SKM-1 treated with dmso at 0.1 percent for 144 hours (cell line): ENCODE measurements at regions not wholly inside any gene's neighbourhood (a gene's known extent, or its start where the extent isn't known, plus 50 kb on each side); places are given as distances from the start of the nearest gene placed in this dataset.

ENCODE experiments used
- DNase-seq: peaks from one replicate; lab custom pipeline; 2025; ENCODE audit not compliant: unreplicated experiment; lab: John Stamatoyannopoulos, UW

DNA sequence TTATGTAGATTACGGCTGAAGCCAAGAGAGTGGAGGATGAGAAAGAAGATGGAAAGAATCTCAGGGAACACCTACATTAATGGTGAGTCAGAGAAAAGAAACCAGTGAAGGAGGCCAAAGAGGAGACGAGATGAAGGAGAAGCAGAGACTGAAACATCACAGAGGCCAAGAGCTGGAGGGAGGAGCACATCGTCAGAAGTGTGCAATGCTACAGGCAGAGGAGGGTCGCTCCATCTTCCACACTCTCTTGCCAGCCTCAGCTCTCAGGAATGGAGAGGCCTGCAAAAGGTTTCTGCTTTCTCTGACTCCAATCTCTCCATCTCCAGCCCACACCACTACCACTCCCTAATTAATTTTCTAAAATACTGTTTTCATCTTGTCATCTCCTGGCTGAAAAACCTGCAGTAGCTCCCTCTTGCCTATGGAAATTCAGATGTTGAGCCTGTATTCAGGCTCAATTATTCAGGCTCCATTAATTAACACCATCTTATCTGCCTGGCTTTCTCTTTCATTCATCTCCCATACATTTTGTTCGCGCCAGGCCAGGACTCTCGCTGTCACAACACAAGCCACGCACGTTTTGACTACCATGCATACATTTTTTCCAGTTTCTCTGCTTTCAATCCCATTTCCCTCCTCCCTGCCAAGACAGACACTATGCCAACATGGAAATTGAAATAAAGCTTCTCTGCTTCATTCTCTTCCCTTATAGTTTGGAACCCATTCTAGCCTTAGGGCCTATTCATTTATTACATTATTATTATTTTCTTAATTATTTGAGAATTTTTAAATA, 165.8 kb downstream of the INHBA start:
- no peak for DNase-seq

DNA sequence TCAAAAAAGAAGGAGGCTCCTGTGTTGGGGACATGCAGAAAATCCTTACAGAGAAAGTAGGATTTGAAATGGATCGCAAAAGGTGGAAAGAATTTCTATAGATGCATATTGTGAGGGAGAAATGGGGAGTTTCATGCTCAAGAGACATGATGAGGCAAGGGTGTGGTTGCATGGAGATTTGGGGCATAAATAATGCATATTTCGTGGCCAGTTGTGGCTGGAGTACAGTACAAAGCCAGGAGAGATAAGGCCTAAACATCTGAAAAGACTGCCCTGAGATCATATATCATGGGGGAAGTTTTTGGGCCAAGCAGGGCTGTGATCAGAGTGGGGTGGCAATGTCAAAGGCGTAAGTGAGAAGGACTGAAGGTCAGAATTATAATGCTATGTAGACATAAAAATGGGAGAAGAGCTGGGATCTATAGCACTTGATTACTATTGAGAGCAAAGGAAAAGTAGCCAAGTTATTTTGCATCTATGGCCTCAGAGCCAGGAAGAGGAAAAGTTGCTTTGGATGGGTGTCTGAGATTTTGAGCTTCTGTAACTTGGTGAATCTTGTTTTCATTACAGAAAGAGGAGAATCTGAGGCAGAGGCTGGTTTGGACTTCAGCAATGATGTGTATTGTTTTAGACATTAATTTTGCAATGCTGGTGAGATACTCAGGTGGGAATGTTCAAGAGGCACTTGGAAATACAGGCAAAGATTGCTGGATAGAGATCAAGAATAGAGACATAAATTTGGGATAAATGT, 166.6 kb downstream of the INHBA start:
- DNase-seq: no peak

GRCh38 chr7:41529831-41530230, 173.1 kb downstream of the INHBA start:
- no peak for DNase-seq

- no peak for DNase-seq
Observed at GRCh38 chr7:41524876-41525275, 178.0 kb downstream of the INHBA start.

DNA sequence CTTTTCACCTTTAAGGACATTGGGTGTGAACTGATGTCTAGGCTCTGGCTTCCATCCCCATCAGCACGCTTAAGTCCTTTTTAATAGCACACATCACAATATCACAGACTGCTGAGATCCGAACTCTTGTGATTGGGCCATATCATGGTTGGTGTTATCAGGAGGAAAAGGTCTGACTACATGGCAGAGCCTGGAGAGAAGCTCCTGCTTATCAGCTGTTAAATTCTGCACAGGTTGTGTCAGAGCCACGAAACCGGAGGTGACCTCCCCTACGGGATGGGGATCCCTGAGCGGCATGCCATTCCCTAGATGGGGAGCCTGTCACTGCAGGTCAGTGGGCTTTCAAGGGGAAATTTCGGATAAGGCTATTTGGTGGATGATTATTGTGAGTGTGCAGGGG, 182.4 kb downstream of the INHBA start:
- no peak for DNase-seq

DNA sequence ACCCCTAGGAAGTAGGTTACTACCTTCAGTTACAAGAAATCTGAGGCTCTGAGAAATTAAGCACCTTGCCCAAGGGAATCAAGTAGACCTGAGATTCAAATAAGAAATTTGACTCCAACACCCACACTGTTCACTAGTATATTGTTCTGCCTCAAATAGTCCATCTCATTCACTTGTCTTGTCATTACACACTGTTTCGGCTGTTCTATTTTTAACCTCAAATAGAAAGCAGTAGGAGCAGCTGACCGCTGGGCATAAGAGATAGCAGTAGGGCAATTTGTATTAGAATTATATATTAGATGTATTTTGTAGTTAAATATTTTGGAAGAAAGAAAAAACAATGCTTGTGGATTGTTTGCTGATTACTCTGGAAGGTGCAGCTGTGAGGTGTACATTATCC, 185.1 kb downstream of the INHBA start:
- DNase-seq: no peak

- no peak for DNase-seq
Observed at GRCh38 chr7:41508755-41509154, 194.1 kb downstream of the INHBA start.

DNA sequence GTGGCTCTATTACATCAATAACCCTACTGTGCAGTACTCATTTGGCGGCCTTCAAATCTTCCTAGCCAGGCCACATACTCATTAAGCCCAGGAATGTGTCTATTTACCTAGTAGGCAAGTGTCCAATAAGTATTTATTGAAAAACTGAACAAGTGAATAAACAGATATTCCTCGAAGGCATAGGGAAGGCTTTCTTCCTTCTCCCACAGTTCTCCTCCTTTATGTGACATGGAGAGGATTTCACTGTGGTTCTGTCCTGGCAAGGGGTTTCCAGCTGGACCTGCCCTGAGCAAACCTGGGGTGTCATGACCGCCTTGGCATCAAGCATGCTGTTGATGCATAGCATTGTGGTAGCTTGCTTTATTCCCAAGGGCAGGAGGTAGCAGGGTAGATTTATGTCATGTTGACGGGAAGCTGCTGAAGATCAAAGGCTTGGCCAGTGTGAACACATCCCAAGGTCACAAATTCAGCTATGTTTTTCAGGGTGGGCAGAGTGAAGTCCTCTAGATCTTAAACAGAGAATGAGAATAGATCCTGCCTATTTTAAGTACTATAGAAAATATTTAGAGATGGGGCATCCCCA, 195.1 kb downstream of the INHBA start:
- no peak for DNase-seq

- no peak for DNase-seq
Observed at GRCh38 chr7:41504214-41504980, 198.5 kb downstream of the INHBA start.

- DNase-seq: no peak
Observed at GRCh38 chr7:41503438-41503837, 199.5 kb downstream of the INHBA start.

GRCh38 chr7:41501466-41501865, 201.4 kb downstream of the INHBA start:
- no peak for DNase-seq

DNA sequence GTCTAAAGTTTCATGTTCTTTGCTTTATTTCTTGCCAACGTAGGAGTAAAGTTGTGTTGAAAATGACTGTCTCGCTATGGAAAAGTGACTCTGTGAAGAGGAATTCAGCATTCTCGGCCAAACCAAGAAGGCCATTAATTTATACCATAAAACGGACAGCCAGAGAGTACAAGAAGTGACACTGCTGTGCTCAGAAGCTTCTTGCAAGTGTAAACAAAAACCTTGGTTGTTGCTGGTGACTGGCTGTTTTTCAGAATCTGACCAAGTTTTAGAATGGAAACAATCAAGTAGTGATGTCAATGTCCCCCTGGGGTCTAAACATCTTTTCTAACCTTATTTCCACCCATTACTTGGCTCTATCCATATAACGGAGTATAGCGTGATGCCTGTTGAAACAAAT, 201.9 kb downstream of the INHBA start:
- DNase-seq: no peak

- no peak for DNase-seq
Observed at GRCh38 chr7:41492603-41493002, 210.3 kb downstream of the INHBA start.

DNA sequence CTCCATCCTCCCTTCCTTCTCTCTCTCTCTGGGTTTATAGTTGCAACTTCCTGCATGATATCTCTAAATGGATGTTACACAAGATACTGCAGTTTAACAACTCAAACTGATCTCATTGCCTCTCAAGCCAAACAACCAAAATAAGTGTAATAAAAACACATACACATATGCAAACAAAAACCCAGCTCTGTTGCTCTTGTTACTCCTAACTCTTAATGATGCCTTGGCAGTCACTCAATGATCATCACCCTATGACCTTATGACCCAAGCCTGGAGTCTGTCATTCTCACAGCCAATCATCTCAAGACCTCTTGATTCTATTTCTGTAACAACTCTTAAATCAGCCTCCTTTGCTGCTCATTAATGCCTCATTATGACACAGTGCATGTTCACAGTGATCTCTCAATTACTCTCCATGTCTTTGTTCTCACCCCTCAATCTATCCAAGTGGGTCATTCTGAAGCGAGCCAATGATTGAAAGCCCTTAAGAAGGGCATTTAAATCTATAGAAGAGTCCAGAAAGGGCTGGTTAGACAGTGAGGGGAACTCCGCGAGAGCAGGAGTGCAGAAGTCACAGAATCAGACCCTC, 210.9 kb downstream of the INHBA start:
- no peak for DNase-seq

DNA sequence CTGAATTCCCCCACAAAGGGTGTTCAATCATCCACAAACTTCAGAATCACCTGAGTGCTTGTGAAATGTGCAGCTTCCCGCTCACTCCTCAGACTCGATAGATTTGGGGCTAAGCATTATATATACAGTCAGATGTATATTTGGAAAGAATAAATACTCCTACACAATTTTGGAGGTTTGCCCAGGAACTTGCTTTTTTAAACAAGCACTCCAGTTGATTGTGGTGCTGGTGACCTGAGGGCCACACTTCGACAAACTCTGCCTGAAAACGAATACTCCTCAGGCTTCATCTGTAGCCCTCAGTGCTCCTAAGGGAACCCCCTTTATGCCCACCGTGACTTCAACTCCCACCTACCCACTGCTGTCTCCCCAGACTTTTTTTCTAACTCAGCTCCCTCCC, 211.6 kb downstream of the INHBA start:
- DNase-seq: no peak

DNA sequence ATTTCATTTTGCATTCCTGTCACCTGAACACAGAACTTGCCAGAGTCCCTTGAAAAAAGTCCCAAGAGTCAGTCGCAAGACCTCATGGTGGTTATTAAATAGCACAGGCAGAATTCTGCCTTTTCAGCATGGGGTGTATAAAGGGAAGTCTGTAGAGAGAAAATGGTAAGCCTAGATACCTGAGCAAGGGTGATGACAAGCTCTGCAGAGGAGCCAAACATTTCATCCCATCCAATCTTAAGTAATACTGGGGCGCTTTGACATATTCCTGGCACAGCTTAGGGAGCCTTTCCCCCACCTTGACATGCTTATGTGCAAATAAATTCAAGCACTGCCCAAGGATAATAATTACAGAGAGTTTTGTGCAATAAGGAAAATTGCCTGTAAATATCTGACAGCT, 213.0 kb downstream of the INHBA start:
- DNase-seq: no peak

DNA sequence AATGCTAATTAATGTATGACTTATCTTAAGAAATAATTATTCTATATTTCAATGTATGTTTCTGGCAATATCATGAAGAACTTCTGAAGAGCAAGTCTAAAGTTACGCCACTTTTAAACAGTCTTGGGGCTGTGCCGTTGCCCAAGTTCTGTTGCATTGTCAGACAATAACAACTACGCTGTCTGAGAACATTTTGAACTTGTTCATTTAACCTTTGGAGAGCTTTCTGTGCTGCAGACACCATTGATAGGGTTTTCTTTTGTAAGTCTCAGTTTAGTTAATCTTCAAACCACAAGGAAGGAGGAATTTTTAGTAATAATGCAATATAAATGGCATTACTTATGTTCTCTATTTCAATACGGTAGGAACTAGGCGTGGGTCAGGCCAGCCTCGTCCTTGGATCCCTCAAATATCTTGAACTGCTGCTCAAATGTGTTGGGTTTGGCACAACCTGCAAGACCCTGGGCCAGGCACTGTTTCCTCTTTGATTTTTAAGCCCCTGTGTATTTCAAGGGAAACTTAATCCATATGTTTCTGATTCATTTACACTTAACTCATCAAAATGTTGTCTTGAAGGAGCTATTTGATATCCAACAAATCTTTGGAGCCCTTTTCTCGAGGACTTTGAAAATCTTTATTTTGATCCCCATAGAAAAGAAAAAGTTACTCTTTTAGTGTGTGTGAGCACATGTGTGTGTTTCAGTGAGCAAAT, 215.5 kb downstream of the INHBA start:
- DNase-seq: no peak

- no peak for DNase-seq
Observed at GRCh38 chr7:41481353-41481752, 221.5 kb downstream of the INHBA start.

- no peak for DNase-seq
Observed at GRCh38 chr7:41478187-41478586, 224.7 kb downstream of the INHBA start.

DNA sequence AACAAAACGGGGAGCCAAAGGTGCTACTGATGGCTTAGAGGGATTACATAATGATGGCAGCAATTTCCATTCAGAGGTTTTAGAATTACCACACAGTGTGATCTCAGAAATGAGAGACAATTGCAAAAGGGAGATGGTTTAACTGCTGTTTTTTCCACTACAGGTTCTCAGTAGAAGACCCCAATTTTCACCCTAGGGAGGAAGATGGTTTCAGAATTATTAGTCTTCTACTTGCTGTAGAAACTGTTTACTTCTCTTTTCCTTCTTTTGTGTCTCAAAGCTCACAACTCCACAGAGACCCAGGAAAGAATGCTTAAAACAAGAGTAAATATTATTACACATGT, 226.5 kb downstream of the INHBA start:
- peak; percentile 49 for DNase-seq
